Calu3 (cell line): ENCODE measurements at regions not wholly inside any gene's neighbourhood (a gene's known extent, or its start where the extent isn't known, plus 50 kb on each side); places are given as distances from the start of the nearest gene placed in this dataset.

Source experiments
- BruUV-seq: library from RNA; stranded (reverse); fragments of 400-500 nt; replicated peaks from 2 replicates; lab custom pipeline; 2021; lab: Mats Ljungman, UMichigan
- CTCF ChIA-PET: fragments of 300-600 bp; sonication (Branson Sonifier 250); formaldehyde crosslinking; loops from one replicate; lab custom pipeline; 2022; ENCODE audit warnings: antibody characterized with exemption; lab: Charles Lee
- DNase-seq: peaks from one replicate; pipeline ENCODE4 v3.0.0; 2022
- H3K27ac Mint-ChIP-seq: one replicate; pipeline ENCODE4 v1.8.0; 2022; ENCODE audit warnings: mixed read lengths; ENCODE audit not compliant: unreplicated experiment
- H3K27me3 Mint-ChIP-seq: one replicate; pipeline ENCODE4 v1.8.0; 2022; ENCODE audit warnings: mixed read lengths; ENCODE audit not compliant: unreplicated experiment
- H3K36me3 Mint-ChIP-seq: one replicate; pipeline ENCODE4 v1.8.0; 2022; ENCODE audit warnings: mild to moderate bottlenecking, moderate library complexity, mixed read lengths; ENCODE audit not compliant: insufficient read depth, unreplicated experiment
- H3K4me1 Mint-ChIP-seq: one replicate; pipeline ENCODE4 v1.8.0; 2022; ENCODE audit warnings: mild to moderate bottlenecking, low read depth, mixed read lengths; ENCODE audit not compliant: unreplicated experiment
- H3K4me3 Mint-ChIP-seq: one replicate; pipeline ENCODE4 v1.8.0; 2022; ENCODE audit warnings: mild to moderate bottlenecking, low read depth, moderate library complexity, mixed read lengths; ENCODE audit not compliant: unreplicated experiment
- H3K9me3 Mint-ChIP-seq: one replicate; pipeline ENCODE4 v1.8.0; 2022; ENCODE audit warnings: low read depth, mixed read lengths; ENCODE audit not compliant: unreplicated experiment
- CTCF ChIP-seq: fragments of 200-600 bp; IDR thresholded peaks from one replicate; pipeline ENCODE4 v1.8.0; 2022; ENCODE audit warnings: antibody characterized with exemption; ENCODE audit not compliant: unreplicated experiment
- intact Hi-C: fragments of 100-400 bp; cut with micrococcal nuclease; formaldehyde crosslinking; loops from one replicate; pipeline ENCODE4 v1.10.0; 2022; ENCODE audit not compliant: unreplicated experiment

DNA sequence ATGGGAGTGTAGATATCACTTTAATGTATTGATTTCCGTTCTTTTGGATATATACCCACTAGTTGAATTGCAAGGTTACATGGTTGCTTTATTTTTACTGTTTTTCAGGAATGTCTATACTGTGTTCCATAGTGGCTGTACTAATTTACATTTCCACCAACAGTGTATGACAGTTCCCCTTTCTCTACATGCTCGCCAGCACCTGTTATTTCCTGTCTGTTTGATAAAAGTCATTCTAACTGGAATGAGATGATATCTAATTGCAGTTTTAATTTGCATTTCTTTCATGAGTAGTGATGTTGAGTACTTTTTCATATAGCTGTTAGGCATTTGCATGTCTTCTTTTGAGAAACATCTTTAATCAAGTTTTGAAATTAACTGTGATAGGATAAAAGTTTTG is 818.6 kb downstream of the SLITRK6 start:
- H3K36me3 Mint-ChIP-seq, result no peaks in the 10 kb centered on the region
- DNase-seq, result no peak
- H3K4me1 Mint-ChIP-seq, result no peaks in the 10 kb centered on the region
- no TSS peak for BruUV-seq
- H3K27ac Mint-ChIP-seq, result no peak overlapping the region
- no peaks in the 10 kb centered on the region for H3K9me3 Mint-ChIP-seq
- H3K4me3 Mint-ChIP-seq, result no peak overlapping the region
- intact Hi-C loops, result no loop called here
- CTCF ChIA-PET, result no interaction called here
- no peaks in the 10 kb centered on the region for H3K27me3 Mint-ChIP-seq
- no peak for TF ChIP-seq CTCF

GRCh38 chr13:84978851-84979250 is 820.4 kb downstream of the SLITRK6 start:
- H3K4me1 Mint-ChIP-seq, result no peaks in the 10 kb centered on the region
- no peak for DNase-seq
- H3K27ac Mint-ChIP-seq, result no peak overlapping the region
- CTCF ChIA-PET, result no interaction called here
- H3K27me3 Mint-ChIP-seq, result no peaks in the 10 kb centered on the region
- BruUV-seq, result no TSS peak
- no peaks in the 10 kb centered on the region for H3K9me3 Mint-ChIP-seq
- no peaks in the 10 kb centered on the region for H3K36me3 Mint-ChIP-seq
- no peak overlapping the region for H3K4me3 Mint-ChIP-seq
- TF ChIP-seq CTCF, result no peak
- intact Hi-C loops, result no loop called here

DNA sequence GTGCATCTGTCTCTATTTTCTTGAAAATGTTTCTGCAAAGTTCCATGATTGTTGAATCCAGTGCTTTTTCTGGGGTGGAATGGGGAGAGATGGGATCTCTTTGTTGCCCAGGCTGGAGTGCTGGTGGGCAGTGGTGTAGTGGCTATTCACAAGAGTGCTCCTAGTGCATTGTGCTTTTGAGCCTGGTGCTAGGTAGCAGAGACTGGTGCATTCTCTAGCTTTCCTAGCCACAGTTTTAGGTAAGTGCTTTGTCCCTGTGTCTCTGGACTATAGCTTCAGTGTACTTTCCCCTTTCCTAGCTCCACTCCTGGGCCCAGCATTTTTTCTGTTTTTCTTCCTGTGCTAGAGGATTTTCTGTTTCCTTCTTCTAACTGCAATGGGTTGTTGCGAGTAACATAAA is 825.6 kb downstream of the SLITRK6 start:
- Mint-ChIP-seq H3K27ac (no peak overlapping the region), H3K4me3 (no peak overlapping the region), H3K4me1 (no peaks in the 10 kb centered on the region), H3K27me3 (no peaks in the 10 kb centered on the region), H3K9me3 (no peaks in the 10 kb centered on the region), H3K36me3 (no peaks in the 10 kb centered on the region)
- CTCF ChIA-PET, result no interaction called here
- BruUV-seq, result no TSS peak
- intact Hi-C loops, result no loop called here
- no peak for TF ChIP-seq CTCF
- no peak for DNase-seq

- no peaks in the 10 kb centered on the region for H3K36me3 Mint-ChIP-seq
- H3K9me3 Mint-ChIP-seq, result no peaks in the 10 kb centered on the region
- no TSS peak for BruUV-seq
- no peak for TF ChIP-seq CTCF
- no peak overlapping the region for H3K4me3 Mint-ChIP-seq
- no peaks in the 10 kb centered on the region for H3K4me1 Mint-ChIP-seq
- H3K27ac Mint-ChIP-seq, result no peak overlapping the region
- DNase-seq, result no peak
- intact Hi-C loops, result no loop called here
- no peaks in the 10 kb centered on the region for H3K27me3 Mint-ChIP-seq
- CTCF ChIA-PET, result no interaction called here
These were observed 826.3 kb downstream of the SLITRK6 start for GRCh38 chr13:84972907-84973306.
